GM21786 (cell line): ENCODE measurements at regions not wholly inside any gene's neighbourhood (a gene's known extent, or its start where the extent isn't known, plus 50 kb on each side); places are given as distances from the start of the nearest gene placed in this dataset.

Experiments
- ATAC-seq: cut with Tn5 transposase; IDR thresholded peaks from one replicate; pipeline ENCODE4 v1.9.1; 2021; ENCODE audit not compliant: unreplicated experiment

DNA sequence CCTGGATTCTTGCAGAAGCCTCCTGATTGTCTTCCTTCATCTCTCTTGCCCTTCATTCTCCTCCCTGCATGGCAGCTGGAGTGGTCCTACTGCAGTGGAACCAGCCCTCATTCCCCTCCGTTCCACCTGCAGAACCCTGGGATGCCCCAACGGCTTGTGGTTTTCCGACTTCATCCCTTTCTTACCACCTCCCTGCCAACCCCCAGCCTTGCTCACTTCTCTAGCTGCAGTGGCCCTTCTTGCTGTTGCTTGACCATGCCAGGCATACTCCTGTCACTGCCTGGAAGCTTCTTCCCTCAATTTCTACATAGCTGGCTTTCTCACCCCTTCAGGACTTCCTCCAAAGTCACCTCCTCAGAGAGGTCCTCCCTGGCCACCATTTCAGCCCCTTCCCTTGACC lies 123.3 kb downstream of the BEGAIN start:
- ATAC-seq: no peak

DNA sequence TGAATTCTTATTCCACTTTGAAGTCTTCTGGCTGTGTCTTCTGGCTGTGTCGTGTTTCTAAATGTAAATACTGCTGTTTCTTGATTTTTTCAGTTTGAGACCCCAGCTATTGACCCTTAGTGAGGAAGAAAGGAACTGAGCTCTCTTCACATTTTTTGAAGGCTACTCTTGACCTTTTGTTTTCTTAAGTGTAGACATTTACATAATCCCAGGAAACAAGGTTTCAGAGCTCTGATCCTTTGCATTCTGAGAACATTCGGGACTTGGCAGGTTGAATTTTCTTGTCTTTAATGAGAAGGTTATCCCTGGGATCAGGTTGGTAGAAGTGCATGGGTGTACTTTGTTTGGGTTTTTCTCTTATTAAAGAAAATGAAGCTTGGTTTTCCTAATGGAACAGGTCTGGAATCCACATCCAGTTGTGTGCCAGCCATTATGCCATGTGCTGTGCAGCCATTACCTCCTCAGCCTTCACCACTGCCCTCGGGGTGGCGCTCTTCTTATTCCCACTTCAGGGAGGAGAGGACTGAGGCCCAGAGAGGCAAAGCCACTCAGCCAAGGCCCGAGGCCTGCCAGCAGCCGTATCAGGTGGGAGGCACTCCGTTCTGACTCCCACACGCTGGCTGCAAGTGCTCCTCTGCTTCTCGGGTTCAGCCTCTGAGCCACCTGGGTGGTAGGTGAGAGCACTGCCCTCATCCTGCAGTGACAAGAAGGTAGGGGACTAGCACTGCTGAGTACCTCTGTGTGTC lies 120.9 kb downstream of the BEGAIN start:
- no peak for ATAC-seq

DNA sequence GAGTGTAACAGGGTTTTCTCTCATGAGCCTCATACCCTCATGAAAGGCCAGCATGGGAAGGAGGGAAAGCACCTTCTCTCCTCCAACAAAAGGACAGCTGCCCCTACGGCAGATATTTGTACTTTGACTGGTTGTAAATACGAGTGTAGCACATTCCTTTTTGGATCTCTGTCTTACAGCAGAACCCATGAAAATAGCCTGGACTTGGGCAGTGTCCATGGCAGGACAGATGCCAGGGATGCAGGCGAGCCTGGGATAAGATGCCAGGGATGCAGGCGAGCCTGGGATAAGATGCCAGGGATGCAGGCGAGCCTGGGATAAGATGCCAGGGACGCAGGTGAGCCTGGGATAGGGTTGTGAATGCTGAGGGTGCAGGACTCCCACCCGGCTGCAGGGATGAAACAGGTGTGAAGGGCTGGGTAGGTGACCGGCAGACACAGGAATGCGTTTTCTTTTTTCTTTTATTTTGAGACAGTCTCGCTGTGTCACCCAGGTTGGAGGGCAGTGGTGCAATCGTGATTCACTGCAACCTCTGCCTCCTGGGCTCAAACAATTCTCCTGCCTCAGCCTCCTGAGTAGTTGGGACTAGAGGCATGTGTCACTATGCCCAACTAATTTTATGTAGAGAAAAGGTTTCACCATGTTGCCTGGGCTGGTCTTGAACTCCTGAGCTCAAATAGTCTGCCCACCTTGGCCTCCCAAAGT lies 120.0 kb downstream of the BEGAIN start:
- ATAC-seq: no peak

DNA sequence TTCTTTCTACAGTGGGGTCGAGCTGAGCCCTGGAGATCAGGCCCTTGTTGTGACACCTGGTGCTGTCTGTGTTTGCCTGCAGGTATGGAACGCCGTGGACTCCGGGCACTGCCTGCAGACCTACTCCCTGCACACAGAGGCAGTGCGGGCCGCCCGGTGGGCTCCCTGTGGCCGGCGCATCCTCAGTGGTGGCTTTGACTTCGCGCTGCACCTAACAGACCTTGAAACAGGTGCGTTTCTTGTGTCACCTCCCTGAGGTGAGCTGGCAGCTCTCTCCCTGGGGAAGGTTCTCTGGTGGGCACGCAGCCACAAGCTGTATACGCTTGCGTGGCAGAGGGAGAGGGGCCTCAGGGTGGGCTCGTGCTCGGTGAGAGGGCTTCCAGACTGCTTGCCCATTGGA lies 119.3 kb downstream of the BEGAIN start:
- ATAC-seq: no peak

DNA sequence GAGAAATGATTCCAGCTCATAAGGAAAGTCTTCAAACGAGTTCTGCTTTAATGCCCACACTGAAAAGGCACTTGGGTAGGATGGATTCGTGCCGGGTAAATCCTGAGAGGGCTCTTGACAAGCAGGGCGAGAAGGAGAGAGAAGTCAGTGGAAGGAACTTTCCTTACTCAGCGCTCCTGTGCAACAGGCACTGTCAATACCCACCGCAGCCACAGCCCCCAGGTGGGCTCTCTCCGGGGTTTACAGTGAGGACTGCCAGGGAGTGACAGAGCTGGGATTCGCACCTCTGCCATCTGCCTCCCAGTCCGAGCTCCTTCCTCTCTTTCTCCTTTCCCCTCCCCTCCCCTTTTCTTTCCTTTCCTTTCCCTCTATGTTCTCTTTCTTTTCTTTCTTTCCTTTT lies 118.7 kb downstream of the BEGAIN start:
- ATAC-seq: no peak

DNA sequence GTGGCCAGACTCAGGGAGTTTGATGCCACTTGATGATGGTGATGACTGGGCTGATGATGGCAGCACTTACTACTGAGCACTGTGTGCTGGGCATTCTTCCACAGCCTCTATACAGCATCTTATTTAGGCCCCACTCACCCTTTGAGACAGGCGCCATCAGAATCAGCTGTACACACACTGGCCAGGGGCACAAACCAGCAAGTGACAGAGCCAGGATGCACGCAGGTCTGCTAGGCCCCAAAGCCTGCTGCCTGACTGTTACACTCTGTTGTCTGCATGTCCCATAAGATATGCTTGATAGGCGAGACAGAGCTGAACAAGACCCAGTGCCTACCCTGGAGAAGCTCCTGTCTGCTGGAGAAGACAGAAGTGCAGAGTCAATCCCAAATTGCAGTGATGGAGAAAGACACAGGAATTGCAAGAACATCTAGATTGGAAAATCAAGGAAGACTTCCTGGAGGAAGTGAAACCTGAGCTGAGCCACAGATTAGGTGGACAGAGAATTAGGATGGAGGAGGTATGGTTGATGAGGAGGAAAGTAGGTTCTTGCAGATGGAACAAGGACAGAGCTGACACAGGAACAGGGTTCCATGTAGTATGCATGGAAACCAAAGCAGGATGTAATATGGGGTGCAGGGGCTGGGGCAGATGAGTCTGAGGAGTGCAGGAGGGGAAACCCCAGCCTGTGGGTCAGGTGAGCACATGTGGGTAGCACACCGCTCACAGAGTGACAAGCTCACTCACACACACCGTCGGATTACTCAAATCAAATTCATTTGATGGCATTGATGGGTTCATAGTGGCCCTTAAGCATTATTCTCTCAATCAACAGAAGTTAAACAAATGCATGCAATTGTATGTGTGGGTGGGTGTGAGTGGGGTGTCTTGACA lies 117.3 kb downstream of the BEGAIN start:
- ATAC-seq: no peak

DNA sequence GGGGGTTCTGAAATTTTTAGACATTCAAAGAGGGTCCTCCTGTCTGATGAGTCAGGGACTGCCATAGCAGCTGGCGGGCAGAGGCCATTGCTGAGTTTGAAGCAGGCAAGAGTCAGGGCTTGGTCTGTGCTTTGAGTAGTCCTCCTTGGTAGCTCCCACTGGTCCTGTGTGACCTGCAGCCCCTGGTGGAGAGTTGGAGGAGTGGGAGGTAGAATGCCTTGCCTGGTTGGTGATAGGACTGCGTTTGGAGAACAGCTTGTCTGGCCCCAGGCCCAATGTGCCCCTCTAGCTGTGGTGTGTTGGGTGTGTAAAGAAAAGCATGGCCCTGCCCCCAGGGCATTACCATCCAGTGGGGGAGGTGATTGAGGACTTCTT lies 116.7 kb downstream of the BEGAIN start:
- no peak for ATAC-seq

DNA sequence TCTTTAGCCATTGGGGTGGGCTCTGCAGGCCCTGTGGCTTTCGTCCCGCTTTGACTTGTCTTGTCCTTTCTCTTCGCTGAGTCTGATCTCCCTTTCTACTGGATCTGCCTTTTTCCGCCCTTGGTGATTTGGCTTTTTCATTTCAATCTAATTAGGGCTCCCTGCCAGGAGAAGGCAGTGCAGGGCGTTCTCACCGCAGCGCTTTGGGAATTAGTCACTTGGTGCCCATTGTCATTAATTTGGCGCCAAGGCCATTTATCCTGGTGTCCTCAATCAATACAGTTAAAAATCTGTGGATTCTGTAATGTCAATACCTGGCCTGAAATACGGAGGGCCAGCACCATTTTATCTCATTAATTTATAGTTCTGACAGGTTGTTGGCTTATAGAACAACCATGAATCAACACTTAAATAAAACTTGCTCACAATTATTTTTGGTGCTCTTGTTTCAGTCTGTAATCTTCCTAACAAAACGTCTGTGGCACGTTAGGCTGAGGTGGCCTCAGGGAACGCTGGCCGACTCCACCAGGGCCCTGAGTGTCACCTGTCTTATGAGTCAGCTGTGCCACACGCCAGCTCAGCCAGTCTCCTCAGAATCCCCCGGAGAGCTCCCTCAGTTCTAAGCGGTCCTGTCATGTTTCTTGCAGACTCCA lies 115.7 kb downstream of the BEGAIN start:
- ATAC-seq: no peak

DNA sequence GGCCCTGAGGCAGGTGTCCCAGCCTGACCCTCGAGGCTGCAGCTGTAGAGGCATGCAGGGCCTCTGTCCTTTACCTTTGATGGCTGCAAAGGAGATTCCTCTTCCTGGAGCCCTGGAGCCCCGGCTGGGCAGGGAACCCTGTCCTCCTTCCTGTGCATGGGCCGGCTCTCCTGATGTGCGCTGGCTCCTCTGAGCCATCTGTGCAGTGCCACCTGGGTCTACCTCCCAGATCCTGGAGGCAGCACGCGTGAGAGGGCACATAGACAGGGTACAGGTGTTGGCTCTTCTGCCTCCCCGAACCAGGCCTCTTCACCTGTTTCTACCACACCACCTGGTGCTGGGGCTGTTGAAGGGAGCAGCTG lies 115.1 kb downstream of the BEGAIN start:
- ATAC-seq: no peak

DNA sequence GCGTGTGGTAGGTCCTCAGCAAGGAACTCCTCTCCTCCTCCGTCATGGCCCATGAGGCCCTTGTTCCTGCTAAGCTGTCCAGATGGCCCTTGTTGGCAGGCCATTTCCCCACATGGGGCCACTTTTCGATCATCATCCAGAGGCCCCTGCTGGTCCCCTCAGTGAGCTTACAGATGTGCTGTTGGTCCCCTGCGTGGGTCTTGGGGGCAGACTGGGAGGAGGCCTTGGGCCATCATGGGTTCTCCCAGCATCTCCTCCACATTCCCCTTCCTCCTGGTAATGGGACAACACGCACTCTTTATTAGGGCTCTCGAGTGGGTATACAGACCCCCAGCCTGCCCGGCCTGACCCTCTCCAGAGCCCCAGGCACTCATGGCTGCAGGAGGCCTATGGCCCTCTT lies 114.7 kb downstream of the BEGAIN start:
- ATAC-seq: no peak

DNA sequence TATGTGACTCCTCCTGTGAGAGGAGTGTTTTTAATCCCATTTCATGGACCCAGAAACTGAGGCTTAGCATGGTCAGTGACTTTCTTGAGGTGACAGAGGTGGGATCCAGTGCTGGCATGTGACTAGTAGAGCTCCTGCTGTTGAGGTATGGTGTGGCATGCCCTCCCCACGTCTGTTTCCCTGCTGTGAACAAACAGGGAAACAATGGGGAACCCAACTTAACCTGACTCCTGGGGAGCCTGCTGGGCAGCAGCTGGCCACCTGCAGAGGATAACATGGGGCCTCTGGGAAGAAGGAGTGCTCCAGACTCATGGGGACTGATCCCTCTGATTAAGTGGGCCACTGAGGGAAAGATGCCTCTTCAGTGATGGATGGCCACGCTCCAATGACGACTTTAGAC lies 114.0 kb downstream of the BEGAIN start:
- ATAC-seq: no peak

DNA sequence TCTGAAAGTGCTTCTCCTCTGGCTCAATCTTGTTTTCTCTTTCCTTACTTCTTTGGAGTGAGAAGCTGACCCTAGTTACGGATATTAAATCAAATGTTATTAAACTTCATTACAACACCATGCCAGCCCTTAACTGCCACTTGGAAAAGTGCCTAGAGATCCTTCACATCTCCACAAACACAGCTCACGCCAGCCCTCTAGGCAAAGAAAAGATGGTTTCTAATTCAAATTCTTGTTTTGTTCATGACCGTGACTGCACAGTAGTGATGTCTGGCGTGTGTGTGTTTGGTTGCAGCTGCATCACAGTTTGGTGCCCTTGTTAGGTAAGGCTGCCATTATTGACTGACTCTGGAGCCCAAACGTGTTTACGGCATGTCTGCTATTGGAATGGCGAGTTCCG lies 113.0 kb downstream of the BEGAIN start:
- ATAC-seq: no peak

DNA sequence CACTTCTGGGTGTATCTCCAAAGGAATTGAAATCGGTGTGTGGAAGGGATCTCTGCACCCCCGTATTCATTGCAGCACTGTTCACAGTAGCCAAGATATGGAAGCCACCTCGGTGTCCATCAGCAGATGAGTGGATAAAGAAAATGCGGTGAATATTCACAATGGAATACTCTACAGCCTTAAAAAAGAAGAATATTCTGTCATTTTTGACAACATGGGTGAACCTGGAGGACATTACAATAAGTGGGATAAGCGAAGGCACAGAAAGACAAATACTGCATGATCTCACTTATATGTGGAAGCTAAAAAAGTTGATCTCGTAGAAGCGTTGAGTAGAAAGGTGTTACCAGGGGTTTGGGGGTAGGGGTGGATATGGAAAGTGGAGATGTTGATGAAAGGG lies 111.9 kb downstream of the BEGAIN start:
- no peak for ATAC-seq

DNA sequence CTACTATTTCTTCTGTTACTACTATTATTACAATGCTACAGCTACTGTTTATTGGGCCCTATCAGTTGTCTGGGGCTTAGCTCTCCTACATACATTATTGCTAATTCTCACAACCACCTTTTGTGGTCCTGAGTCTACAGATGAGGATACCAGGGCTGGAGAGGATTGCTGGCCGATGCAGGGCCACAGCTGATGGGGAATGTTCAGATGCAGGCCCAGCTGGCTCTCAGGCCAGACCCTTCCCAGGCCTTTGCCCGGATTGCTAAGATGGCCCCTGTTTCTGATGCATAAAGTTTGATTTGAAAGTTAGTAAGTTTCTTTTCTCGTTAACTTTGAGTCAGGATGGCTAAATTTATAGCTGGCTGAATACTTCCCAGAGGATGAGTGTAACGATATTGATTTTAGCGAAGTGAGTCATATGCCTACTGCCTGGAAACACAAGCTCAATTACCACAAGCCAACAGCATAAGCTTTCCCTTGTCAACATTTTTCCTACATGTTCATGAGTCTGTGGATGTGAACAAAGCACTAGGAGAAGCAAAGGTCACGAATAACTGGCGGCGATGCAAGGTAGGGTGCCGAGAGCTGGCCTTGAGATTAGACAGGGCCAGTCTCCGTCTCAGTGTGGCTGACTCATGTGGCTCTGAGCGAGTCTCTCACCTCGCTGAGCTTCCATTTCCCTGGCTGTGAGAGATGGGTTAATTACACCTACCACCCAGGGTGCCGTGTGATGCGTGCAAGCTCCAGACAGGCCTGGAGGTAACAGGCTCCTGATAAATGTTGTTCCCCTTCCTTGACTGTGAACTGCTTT lies 111.0 kb downstream of the BEGAIN start:
- no peak for ATAC-seq

DNA sequence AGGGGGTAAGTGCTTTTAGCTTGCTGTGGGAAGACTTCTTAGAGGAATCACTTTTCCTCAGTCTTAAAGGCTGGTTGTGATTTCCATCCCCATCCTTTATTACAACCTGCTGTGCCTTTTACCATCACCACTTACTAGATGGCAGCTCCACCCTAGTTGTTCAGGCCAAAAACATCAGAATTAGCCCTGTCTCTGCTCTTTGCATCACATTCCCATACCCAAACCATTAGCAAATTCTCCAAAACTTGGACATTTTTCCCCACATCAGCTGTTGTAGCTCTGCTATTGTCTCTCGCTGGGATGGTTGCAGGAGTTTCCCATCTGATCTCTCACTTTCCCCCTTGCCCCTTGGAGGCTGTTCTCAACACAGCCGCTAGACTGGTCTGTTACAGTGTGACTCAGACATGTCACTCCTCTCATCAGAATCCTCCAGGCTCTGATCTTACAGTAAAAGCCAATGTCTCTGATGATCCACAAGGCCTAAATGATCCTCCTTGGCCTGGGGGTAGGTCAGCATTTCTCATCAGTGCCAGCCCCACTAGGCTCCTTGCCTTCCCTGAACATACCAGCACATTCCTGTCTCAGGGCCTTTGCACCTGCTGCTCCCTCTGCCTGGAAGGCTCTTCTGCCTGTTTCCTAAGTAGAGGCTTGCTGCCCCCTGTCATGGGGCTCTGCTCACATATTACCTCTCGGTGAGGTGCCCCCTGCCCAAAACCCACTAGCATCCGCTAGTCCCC lies 102.5 kb downstream of the BEGAIN start:
- ATAC-seq: no peak

DNA sequence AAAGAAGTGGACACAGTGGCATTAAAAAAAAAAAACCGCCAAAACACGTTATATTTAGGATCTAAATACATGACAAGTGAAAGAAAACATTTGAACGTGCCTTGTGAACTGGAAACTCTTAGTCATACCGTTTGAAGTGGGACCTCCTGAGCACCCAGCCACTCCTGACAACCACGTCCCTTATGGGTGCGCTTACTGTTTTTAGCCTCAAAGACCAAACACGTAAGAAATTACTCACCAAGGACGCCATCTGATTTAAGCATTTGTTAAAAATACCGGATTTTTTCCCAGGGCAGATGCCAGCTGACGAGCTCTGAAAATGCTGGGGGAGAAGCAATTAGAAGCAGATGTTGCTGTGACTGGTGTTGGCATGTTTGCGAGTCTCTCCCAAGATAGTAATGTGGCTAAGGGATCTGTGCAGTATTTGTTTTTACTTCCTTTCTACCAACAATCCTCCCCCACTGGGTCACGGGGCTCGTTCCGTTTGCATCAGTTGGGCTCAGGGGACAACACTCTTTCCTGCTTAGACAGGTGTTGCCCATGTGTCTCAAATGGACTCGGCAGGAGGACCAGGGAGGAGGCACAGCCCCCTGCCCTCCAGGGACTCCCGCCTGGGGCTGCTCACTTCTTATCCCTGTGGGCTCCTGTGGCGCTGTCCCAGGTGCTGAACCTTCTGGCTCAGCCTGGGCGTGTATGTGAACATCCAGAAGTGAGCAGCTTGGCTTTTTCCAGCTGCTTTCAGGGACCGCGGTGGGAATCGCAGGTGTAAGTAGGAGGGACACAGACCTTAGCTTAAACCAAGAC lies 101.0 kb downstream of the BEGAIN start:
- ATAC-seq: peak; percentile 68
